ENCODE measurements at regions not wholly inside any gene's neighbourhood (a gene's known extent, or its start where the extent isn't known, plus 50 kb on each side); places are given as distances from the start of the nearest gene placed in this dataset.
"Not testable (repeated sequence)": the region's sequence is repeated elsewhere in the genome, so short reads cannot be mapped to it uniquely, and the experiment has no call there.

DNA sequence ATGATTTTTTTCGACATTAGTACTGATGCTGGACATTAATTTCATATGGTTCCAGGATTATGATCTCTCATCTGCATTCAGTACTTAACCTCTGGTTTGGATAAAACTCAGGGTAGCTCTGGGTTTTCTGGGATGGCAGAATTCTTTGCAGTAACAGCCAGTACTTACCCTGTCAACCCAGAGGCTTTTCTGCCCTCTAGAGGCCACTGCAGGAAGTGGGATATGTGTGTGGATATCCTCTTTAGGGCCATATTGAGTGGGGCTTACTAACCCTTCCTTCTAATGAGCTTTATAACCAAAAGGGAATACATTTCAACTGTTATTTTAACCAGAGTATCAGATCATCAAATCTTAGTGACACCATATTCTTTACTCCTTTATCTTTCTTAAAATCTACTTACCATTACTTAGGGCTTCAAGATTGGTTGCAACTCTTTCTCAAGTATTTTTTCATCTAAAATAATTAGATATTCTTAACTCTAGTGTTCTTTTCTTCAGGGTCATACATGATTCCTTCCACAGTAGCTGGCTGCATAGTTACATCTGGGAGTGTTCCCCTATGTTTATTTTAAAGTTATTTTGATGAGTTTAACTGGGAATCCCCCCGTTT, 488.0 kb upstream of the STXBP6 start:
- FAIRE-seq: no peak

DNA sequence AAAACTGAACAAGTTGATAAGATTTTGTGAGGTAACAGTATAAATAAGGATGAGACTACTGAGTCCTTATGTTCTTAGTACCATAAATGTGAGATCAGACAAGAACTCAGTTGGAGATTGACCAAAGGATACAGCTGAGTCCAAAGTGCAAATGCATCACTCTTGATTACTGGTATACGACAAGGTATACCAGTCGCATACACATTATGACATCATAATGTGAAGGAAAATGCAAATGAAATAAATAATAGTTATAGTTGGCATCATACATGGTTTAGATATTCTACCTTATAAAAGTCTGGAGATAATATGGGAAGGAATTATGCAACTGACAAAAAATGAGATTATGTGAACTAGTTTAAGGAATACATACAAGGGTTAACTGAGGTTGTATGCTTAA, 476.3 kb upstream of the STXBP6 start:
- no peak for FAIRE-seq

DNA sequence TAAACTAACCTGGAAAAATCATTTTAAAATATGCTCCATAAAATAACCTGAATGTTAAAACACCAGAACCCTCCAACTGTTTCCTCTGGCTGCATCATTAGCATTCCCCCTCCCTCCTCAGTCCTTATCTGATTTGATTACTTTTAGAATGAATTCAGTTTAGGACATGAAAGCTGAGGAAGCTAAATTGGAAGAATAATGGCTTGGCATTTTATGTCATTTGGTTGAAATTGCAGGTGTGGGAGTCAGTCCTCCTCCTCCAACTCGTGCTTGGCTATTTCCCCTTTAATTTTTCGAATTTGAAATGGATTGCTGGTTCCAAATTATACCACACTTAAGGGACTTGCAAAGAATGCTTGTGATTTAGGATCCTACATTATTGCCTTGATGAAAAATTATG, 473.0 kb upstream of the STXBP6 start:
- no peak for FAIRE-seq

DNA sequence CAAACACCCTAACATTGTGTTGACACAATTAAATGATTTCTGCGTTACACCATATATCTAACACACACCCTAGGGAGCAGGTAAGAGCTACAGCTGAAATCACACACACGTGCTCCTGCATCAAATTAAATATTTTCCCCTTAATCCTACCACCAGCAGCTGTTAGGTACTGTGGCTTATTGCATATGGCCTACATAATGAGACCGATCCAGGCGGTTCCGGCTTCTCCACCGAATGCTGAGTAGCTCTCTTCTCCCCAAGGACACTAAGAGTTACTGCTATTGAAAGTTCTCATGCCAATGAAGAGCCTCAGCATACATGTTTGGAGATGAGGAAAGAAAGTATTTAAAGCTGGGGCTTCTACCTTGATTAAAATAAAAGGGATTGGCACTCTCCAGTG, 472.2 kb upstream of the STXBP6 start:
- FAIRE-seq: no peak

DNA sequence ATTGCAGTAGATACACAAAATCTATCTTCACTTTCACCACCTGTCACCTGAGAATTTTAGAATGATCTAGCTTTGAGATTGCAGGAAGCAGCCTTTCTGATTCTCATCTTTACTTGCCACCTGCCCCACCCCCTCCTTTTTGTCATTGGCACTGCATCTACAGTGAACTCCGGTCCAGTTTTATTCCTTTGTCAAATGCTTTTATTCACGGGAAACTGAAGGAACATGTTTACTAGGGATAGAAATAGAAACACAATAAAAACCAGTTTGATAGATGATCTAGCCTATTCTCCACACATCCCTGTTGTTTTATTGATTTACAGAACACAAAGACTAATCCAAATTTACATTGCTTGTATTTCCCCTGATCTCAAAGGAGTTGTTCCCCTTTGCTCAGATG, 471.7 kb upstream of the STXBP6 start:
- FAIRE-seq: no peak

DNA sequence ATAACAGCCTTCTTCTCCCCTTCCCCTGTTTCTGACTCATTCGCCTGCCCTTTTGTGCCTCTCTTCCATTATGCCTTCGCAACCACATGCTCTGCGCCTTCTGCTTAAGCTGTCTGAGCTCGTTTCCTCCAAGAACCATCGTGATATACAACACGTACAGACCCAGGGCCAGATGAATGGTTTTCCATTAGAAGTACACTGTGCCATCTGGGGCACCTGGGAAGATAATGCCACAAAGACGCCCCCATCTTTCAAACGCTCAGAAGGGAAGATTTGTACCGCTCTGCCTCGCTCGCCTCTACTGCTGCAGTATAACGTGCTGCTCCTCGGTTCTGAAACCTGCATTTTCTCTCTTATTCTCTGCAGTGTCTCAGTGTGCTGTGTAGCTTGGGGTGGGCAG, 470.9 kb upstream of the STXBP6 start:
- no peak for FAIRE-seq

DNA sequence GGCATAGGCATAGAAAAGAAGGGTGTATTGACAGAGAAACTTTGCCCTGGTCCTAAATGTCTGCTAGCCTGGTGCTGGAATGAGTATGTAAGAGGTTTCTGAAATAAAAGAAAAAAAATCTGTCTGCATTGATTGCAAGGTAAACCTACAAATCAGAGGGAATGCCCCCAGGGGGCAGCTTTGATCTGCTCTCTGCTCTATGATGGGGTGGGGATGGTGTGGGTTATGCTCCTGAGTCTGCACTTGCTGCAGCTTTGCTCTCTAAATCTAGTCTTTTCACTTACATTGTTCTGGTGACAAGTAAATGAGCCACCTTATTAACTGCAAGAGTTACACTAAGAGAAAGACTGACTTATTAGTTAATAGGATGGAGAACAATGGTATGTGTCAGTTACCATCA, 468.4 kb upstream of the STXBP6 start:
- FAIRE-seq: no peak

DNA sequence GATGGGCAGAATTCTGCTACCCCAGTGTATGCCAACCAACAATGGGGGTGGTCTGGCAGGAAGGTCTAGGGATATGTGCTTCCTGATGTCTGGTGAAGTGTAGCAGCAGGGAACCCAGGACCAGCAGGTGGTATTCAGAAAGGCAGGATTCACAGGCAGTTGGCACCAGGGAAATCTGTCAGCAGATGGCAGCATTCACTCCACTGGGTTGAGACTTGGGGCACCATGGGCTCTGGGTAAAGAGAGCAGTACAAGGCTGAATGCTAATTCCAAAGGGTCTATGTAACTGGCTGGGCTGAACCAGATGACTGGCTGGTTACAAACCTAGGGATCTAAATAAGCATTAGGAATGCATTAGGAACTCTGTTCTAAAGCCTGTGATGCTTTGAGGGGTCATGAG, 466.9 kb upstream of the STXBP6 start:
- FAIRE-seq: no peak

DNA sequence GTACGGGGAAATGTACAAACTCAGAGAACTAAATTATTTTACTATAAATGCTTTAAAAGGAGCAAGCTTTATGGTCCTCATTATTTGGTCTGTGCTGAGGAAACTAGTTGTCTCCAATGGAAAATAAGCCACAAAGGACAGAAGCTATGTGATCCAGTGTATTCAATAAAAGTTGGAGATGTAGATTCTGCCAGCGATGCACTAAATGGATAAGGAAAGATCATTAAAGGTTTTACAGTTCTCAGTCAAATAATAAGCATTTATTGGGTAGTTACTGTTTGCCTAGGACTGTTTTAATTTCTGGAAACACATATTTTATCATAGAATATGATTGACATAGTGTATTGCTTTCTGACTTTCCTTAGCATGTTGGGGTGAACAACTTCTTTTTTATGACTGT, 458.9 kb upstream of the STXBP6 start:
- FAIRE-seq: no peak

DNA sequence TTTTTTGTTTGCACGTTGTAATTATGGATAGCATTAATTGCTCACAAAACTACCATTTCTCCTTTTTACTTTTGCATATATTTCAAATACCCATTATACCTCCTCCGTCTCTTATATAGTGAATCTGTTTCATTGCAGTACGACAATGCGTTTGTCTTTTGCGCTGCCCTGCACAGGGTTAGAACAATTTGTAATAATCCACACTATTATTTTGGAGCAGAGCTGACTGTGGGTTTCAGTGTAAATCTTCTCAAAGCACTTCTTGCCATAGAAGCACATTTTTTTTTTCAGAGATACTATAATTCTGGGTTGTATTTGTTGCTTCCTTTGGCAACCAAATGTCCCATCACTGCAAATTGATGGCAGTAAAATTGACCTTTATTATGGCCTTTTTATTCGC, 451.8 kb upstream of the STXBP6 start:
- no peak for FAIRE-seq

DNA sequence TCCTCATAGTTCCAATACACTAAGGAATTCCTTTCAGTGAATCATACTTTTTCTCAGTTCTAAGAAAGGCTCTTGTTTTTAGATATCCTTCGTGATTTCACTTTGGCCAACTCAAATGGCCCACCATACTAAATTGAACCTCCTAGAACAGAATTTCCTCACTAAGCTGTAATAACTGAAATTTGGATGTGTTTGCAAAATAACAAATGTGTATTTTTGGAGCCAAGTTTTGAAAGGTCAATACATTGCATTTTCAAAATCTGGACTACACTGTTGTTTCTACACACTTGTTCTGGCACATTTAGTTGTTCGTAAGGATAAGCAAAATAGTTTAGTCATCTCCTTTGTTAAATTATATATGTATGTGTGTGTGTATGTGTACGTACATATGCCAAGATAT, 439.0 kb upstream of the STXBP6 start:
- no peak for FAIRE-seq

DNA sequence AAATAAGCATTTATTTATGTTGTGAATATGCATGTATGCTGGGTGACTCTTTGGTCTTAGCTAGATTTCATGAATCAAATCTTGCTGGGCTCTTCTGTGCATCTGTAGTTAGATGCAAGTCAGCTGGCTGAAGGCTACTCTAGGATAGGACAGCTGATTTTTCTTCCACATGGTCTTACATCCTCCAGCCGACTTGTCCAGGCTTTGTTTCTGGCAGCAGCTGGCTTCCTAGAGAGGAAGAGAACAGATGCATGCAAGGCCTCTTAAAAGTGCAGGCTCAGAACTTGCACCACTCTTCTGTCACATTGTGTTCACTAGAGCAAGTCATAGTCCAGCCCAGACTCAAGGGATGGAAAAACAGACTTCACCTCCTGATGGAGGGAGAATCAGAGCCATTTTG, 435.4 kb upstream of the STXBP6 start:
- FAIRE-seq: no peak

DNA sequence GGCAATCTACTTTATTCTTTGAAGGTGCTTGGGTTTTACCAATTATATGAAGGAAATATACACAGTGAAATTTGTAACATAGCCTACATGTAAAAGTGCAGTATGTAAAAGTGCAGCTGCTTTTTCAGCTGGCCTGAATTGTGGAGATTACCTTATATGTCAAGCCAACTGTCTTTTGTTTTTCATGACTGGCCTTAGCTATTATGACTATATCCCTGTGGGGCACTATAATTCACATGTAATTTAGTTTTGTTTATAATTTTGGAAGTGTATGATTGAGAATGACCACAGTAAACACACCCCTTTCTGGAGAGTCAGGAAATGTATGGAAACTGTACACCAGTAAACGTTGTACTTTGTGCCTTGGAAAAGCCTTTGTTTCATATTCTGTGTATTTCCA, 435.0 kb upstream of the STXBP6 start:
- FAIRE-seq: no peak

DNA sequence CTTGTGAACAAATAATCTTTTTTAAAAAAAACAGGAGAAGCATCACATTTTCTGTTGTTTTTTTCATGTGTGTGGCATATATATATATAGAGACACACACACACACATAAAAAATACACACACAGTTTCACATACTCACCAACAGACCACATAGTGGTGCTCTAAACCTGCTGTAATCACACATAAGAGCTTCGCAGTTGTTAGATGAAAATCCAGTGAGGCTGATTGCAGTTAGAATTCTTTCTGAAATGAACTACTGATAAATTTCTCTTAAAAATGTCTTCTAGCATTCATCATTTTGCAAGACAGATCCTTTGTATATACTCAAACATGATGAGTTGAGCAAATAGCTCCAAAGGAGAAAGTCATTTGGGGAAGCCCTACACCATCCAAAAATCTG, 434.3 kb upstream of the STXBP6 start:
- FAIRE-seq: no peak

DNA sequence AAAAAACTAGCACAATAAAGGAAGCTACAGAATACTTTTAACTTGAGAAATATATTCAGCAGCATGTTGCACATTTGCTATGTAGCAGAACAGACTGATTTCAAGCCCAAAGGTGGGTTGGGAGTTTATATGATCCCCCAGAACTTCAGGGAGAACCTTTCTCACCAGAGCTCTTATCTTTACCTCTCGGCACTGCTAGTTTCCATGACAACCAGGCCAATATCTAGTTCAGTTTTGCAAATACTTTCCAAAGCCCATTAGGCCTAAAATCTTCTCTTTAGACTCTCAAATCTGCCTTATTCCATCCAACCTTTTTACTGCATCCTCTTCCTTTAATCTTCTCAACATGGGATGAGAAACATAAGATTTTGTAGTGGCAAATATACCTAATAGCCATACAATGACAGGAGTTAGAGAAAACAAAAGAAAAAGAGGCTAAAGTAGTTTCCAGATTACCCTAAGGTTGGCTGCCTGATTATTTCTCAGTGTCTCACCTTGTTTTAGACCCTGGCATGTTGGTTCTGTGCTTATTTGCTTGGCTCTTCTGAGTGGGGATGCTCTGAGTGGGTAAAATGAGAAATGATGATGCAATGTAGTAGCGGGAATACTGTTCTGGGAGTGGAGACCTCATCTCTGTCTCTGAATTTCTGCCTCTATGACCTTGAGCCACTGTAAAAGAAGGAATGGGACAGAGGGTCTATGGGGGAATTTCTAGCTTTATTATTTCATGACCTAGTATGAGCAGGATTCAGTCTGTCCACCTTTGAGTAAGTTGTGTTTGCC, 427.6 kb upstream of the STXBP6 start:
- FAIRE-seq: no peak

DNA sequence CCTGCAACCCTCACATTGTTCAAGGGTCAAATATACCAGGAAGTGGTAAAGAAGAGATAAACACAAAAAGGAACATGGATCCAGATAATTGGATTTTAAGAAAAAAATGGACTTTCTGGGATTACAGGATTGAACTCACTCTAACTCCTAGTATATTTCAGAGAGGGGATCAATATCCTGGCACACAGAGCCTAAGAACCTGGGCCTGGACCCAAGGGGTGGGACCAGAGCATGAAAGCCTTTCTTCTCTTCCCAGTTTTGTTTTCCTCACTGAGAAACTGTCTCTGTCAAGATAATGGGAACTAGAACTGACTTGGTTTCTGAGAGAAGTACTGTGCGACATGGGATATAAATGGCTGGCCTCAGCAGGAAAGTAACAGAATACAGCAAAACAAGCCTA, 422.8 kb upstream of the STXBP6 start:
- no peak for FAIRE-seq

DNA sequence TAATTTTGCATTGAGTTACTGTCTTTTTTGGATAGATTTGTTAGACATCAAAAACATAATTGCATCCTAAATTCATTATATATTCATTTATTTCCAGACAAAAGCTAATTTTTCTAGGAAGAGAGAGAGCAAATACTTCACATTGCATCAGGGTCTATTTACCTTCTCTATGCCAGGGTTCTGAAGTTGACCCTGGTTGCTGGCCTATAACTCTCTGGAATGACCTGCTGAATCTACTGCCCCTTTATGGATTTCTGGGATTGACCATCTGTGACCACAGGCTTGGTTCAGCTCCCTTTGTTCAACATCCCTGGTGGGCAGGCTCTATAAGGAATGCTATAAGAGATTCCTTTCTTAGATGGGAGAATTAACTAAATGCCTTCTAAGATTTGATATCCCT, 414.8 kb upstream of the STXBP6 start:
- FAIRE-seq: no peak

DNA sequence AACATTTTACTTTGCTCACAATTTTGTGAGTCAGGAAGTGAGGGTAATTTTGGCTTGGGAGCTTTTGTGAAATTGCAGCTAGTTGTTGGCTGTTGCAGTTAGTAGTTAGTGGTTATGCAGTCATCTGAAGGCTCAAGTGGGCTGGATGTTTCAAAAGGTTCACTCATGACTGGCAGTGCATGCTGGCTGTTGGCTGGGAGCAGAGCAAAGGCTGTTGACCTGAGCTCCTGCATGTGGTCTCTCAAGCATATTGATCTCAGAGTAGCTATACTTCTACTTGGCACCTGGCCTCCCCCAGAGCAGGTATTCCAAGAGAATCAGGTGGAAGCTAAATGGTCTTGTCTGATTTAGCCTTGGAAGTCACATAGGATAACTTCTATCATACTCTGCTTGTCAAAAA, 414.1 kb upstream of the STXBP6 start:
- no peak for FAIRE-seq

DNA sequence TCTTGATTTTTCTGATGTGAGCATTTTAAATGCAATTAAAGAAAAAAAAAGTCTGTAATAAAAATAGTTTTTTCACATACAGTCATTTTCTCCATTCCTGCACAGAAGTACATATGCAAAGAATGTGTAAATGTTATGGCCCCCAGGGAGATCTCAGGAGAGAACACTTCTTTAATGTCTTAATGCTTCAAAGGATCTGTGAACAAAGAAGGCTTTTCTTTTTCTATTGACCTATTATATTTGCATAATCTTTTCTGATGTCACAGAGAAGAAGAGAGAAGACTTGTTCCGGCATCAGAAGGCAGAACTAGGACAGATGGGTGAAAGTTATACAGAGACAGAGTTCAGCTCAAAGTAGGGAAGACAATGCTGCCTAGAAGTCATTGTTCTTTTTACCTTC, 413.5 kb upstream of the STXBP6 start:
- FAIRE-seq: no peak

DNA sequence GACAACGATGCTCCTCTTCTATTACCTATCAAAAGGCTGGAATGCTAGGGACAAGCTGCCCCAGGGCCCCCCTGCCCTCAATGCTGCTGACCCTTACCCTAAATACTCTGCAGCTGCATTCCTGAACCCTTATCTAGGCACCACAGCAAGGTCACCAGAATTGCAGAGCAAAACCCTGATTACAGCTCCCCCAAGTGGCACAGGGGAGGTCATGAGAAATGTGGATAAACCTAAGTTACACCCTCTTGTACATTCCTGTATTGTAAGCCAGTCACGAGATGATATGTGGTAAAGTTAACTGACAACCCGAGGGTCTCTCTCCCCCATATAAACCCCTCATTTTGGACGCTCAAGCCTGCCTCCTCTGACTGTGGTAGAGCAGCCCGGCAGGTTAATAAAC, 411.8 kb upstream of the STXBP6 start:
- FAIRE-seq: no peak

DNA sequence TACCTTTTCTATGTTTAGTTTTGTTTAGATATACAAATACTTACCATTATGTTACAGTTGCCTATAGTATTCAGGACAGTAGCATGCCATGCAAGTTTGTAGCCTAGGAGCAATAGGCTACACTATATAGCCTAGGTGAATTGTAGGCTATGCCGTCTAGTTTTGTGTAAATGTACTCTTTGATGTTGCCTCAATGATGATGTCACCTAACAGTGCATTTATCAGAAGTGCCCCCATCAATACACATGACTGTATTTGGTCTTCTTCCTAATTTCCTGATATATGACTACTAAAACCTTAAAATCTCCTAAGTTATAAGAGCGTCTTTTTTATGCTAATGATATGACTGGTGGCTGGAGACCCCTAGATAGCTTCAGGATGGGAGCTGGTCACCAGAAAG, 394.4 kb upstream of the STXBP6 start:
- FAIRE-seq: no peak

DNA sequence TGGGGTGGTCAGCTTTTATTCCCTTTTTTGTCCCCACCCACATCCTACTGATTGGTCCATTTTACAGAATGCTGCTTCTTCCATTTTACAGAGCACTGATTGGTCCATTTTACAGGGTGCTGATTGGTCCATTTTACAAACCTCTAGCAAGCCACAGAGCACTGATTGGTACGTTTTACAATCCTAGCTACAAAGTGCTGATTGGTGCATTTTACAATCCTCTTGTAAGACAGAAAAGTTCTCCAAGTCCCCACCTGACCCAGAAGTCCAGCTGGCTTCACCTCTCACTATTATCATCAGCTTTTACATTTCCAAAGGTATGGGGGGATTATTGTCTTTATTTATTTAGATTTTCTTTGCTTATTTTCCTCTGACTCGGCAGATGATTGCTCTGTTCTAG, 390.4 kb upstream of the STXBP6 start:
- FAIRE-seq: not testable (repeated sequence)

DNA sequence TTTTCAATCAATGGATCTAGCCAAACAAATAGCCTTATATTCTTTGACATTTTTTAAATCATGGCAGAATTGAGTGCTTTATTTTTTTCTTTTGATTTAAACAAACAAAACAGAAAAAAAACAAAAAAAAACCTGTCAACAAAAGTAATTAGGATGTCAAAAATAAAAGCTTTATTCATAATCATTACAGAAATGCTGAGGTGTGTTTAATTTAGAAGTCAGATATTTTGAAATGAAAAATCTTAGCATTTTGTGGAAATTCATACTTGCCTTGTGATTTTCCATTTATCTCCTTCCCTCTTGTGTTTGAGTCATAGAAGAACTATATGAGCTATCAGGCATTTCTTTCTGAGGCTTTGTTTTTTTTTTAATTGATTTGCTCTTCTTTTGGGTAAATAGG, 387.0 kb upstream of the STXBP6 start:
- FAIRE-seq: peak; percentile 6

DNA sequence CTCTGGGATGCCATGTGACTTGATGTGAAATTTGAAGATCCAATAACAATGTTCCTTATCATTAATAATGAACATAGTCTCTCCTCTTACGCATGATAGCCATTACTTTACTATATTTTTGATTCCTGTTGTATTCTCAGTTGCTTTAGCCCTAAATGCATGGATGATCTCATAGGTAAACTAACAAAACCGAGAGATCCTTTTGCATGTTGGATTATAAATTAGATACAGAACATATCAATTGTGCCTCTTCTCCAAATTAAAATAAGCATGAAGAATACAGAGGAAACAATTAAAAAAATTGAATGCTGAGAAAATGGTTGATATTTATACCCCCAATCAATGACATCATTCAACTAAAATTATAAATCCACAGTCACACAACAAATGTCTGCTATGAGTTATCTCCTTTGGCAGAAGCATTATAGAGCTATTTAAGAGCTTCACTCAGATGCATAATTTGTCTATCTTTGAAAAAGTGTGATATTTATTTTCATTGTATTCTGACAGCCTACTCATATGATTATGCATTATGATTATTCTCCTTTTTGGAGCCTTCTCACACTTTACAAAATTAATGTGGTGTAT, 386.4 kb upstream of the STXBP6 start:
- no peak for FAIRE-seq

Measured in A204.1 (cell line).